GM23338 (cell line): ENCODE measurements at regions not wholly inside any gene's neighbourhood (a gene's known extent, or its start where the extent isn't known, plus 50 kb on each side); places are given as distances from the start of the nearest gene placed in this dataset.

Experiments used
- ATAC-seq: fragments of 200-7000 bp; cut with Tn5 transposase; 3 replicates; pipeline ENCODE4 v1.9.1; 2020
- DNase-seq: peaks from one replicate; pipeline ENCODE4 v3.0.0-alpha.2; 2015; ENCODE audit warnings: low spot score
- H2AFZ ChIP-seq: fragments of 200-600 bp; sonication (generic); 2 replicates; pipeline ENCODE4 v1.8.0; 2016; ENCODE audit warnings: antibody characterized with exemption, mild to moderate bottlenecking, moderate library complexity
- H3F3A ChIP-seq: fragments of 200-600 bp; sonication (generic); replicated peaks from 2 replicates; pipeline ENCODE4 v1.8.0; 2017; ENCODE audit warnings: antibody characterized with exemption, mixed run types, low read depth
- H3K27ac ChIP-seq: fragments of 200-600 bp; sonication (generic); 2 replicates; pipeline ENCODE4 v1.6.1; 2016; ENCODE audit warnings: low read depth
- H3K27me3 ChIP-seq: fragments of 200-600 bp; sonication (generic); 2 replicates; pipeline ENCODE4 v1.8.0; 2016; ENCODE audit warnings: mild to moderate bottlenecking, mixed run types, moderate library complexity; ENCODE audit not compliant: insufficient read depth
- H3K36me3 ChIP-seq: fragments of 200-600 bp; sonication (generic); 2 replicates; pipeline ENCODE4 v1.8.0; 2016; ENCODE audit warnings: mild to moderate bottlenecking; ENCODE audit not compliant: insufficient read depth
- H3K4me1 ChIP-seq: fragments of 200-600 bp; sonication (generic); 2 replicates; pipeline ENCODE4 v1.8.0; 2016; ENCODE audit warnings: mild to moderate bottlenecking, moderate library complexity; ENCODE audit not compliant: insufficient read depth
- H3K4me2 ChIP-seq: fragments of 200-600 bp; sonication (generic); 2 replicates; pipeline ENCODE4 v1.7.1; 2017; ENCODE audit warnings: mixed run types
- H3K4me3 ChIP-seq: fragments of 200-600 bp; sonication (generic); 2 replicates; pipeline ENCODE4 v1.6.1; 2016; ENCODE audit warnings: mixed run types
- H3K79me2 ChIP-seq: fragments of 200-600 bp; sonication (generic); replicated peaks from 2 replicates; pipeline ENCODE4 v1.8.0; 2017; ENCODE audit warnings: mild to moderate bottlenecking; ENCODE audit not compliant: insufficient read depth
- H3K9me2 ChIP-seq: fragments of 200-600 bp; sonication (generic); 2 replicates; pipeline ENCODE4 v1.8.0; 2017; ENCODE audit not compliant: insufficient read depth
- H4K20me1 ChIP-seq: fragments of 200-600 bp; sonication (generic); replicated peaks from 2 replicates; pipeline ENCODE4 v1.8.0; 2017; ENCODE audit warnings: mild to moderate bottlenecking; ENCODE audit not compliant: insufficient read depth
- H3K27ac Mint-ChIP-seq: 2 replicates; pipeline ENCODE4 v1.8.0; 2020; ENCODE audit warnings: inconsistent platforms, mild to moderate bottlenecking, moderate library complexity, mixed read lengths
- H3K27me3 Mint-ChIP-seq: 3 replicates; pipeline ENCODE4 v1.8.0; 2022; ENCODE audit warnings: low read depth, mild to moderate bottlenecking, moderate library complexity, mixed read lengths, inconsistent platforms; ENCODE audit not compliant: insufficient read depth, poor library complexity
- H3K36me3 Mint-ChIP-seq: 3 replicates; pipeline ENCODE4 v1.8.0; 2021; ENCODE audit warnings: low read depth, mild to moderate bottlenecking, inconsistent platforms, moderate library complexity, mixed read lengths
- H3K4me1 Mint-ChIP-seq: 3 replicates; pipeline ENCODE4 v1.8.0; 2020; ENCODE audit warnings: mild to moderate bottlenecking, inconsistent platforms, mixed read lengths
- H3K4me3 Mint-ChIP-seq: 3 replicates; pipeline ENCODE4 v1.8.0; 2021; ENCODE audit warnings: moderate library complexity, mild to moderate bottlenecking, inconsistent platforms, mixed read lengths
- H3K9me3 Mint-ChIP-seq: 3 replicates; pipeline ENCODE4 v1.8.0; 2020; ENCODE audit warnings: moderate library complexity, mild to moderate bottlenecking, inconsistent platforms, mixed read lengths
- CREB1 ChIP-seq: fragments of 250-450 bp; sonication (Bioruptor Pico); IDR thresholded peaks from 2 replicates; pipeline ENCODE4 v1.5.0; 2020; ENCODE audit warnings: low read depth, mild to moderate bottlenecking, moderate library complexity
- ETS1 ChIP-seq: IDR thresholded peaks from 2 replicates; pipeline ENCODE4 v1.6.1; 2016; ENCODE audit warnings: antibody characterized with exemption
- EZH2phosphoT487 ChIP-seq: fragments of 200-600 bp; sonication (generic); IDR thresholded peaks from one replicate; pipeline ENCODE4 v1.8.1; 2018; ENCODE audit warnings: antibody characterized with exemption; ENCODE audit not compliant: unreplicated experiment
- ZNF331 ChIP-seq: fragments of 250-450 bp; sonication (Bioruptor Pico); IDR thresholded peaks from 2 replicates; pipeline ENCODE4 v1.5.0; 2020; ENCODE audit warnings: low read depth, mild to moderate bottlenecking, moderate library complexity
- ZNF462 ChIP-seq: fragments of 250-450 bp; sonication (Bioruptor Pico); IDR thresholded peaks from 2 replicates; pipeline ENCODE4 v1.5.0; 2020; ENCODE audit warnings: mild to moderate bottlenecking, moderate library complexity

DNA sequence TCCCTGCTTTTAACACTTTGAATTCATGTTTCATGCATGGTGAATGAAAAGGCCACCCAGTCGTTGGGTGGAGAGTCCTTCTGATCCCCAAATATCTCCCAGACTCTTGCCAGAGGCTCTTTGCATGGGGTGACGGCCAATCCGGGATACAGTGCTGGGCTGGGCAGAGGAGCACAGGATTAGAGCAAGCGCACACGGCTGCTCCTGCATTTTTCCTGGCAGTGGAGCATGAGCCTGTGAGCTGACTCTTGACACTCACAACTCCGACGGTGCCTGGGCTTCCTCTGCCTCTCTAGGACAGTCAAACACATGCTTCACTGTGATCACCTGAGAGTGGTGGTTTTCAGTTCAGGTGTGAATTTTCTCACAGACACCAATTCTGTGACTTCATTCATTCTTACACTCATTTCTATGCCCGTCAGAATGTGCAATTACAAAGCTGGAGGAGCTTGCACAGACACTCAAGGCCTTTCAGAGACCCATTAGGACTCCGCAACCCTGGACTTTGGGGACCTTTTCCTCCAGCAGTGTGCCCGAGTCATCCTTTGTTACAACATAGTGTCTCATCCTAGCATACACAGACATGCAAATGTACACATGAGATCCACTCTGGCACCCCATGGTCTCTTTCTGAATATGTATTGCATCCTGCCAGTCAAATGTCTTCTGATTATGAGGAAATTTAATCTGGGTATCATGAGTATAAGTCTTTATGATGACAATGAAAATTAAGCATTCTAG is 206.6 kb downstream of the ICE1 start:
- H3K27me3 Mint-ChIP-seq: no peaks in the 10 kb centered on the region
- H3K4me2 ChIP-seq: no peak overlapping the region
- H3K27ac ChIP-seq: no peak overlapping the region
- H3F3A ChIP-seq: no peaks in the 10 kb centered on the region
- H3K4me3 ChIP-seq: no peak overlapping the region
- H3K27ac Mint-ChIP-seq: no peak overlapping the region
- H4K20me1 ChIP-seq: no peaks in the 10 kb centered on the region
- no peaks in the 10 kb centered on the region for H3K27me3 ChIP-seq
- ATAC-seq (no peak), DNase-seq (no peak)
- no peaks in the 10 kb centered on the region for H3K79me2 ChIP-seq
- H3K4me1 ChIP-seq: no peaks in the 10 kb centered on the region
- H3K9me3 Mint-ChIP-seq: peaks cover 27% of the 10 kb centered on the region
- peaks cover 8% of the 10 kb centered on the region; the same call in 1 of the 3 replicates for H3K4me1 Mint-ChIP-seq
- H3K9me2 ChIP-seq: 0 out of 2 replicates have a peak, but pooled peaks cover 6% of the 10 kb centered on the region
- peaks cover 11% of the 10 kb centered on the region for H3K36me3 Mint-ChIP-seq
- H3K4me3 Mint-ChIP-seq: no peak overlapping the region
- no peak for TF ChIP-seq EZH2phosphoT487
- TF ChIP-seq ZNF331: no peak
- H3K36me3 ChIP-seq: no peaks in the 10 kb centered on the region
- H2AFZ ChIP-seq: no peak overlapping the region; the same call in 1 of the 2 replicates

DNA sequence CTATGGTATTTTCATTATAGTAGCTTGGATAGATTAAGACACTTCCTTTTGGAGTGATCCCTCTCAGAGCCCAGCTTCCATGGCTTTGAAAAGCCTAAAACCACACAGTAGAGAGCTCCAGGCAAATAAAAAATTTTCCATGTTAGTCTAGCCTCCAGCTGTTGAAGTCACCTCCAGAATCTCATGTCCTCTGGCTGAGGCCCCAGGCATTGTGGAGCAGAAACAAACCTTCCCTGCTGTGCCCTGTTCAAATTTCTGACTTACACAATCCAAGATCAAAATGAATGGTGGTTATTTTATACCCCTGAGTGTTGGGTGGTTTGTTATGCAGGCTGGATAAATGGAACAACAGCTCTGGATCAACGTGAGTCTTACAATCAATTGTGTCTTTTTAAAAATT is 203.9 kb downstream of the ICE1 start:
- Histone ChIP-seq H3F3A (no peaks in the 10 kb centered on the region), H3K4me1 (no peaks in the 10 kb centered on the region), H4K20me1 (no peaks in the 10 kb centered on the region), H3K27ac (no peak overlapping the region), H3K36me3 (no peaks in the 10 kb centered on the region), H3K79me2 (no peaks in the 10 kb centered on the region), H3K27me3 (no peaks in the 10 kb centered on the region), H3K4me2 (no peak overlapping the region), H3K4me3 (no peak overlapping the region), H2AFZ (no peak overlapping the region), H3K9me2 (0 out of 2 replicates have a peak, but pooled peaks cover 6% of the 10 kb centered on the region)
- peaks cover 46% of the 10 kb centered on the region for H3K9me3 Mint-ChIP-seq
- peaks cover 17% of the 10 kb centered on the region; the same call in 2 of the 3 replicates for H3K36me3 Mint-ChIP-seq
- H3K27ac Mint-ChIP-seq: no peak overlapping the region
- H3K27me3 Mint-ChIP-seq: peaks cover 2% of the 10 kb centered on the region
- H3K4me1 Mint-ChIP-seq: peaks cover 8% of the 10 kb centered on the region; the same call in 1 of the 3 replicates
- DNase-seq (no peak), ATAC-seq (no peak)
- H3K4me3 Mint-ChIP-seq: no peak overlapping the region
- no peak for TF ChIP-seq ETS1
- TF ChIP-seq CREB1: no peak
- TF ChIP-seq ZNF462: no peak
